WTC11 (cell line): ENCODE measurements at regions not wholly inside any gene's neighbourhood (a gene's known extent, or its start where the extent isn't known, plus 50 kb on each side); places are given as distances from the start of the nearest gene placed in this dataset.

Source experiments
- ATAC-seq: fragments of 200-7000 bp; cut with Tn5 transposase; 2 replicates; pipeline ENCODE4 v1.10.0; 2021; ENCODE audit warnings: mild to moderate bottlenecking, moderate library complexity
- CTCF ChIA-PET: fragments of 300-600 bp; sonication (Branson Sonifier 250); formaldehyde crosslinking; loops from one replicate; lab custom pipeline; 2021; ENCODE audit warnings: antibody characterized with exemption; lab: Charles Lee
- POLR2A ChIA-PET: fragments of 350-600 bp; sonication (Branson Sonifier 250); formaldehyde crosslinking; loops from one replicate; lab custom pipeline; 2021; ENCODE audit warnings: antibody characterized with exemption; lab: Charles Lee
- DNase-seq: peaks from one replicate; pipeline ENCODE4 v3.0.0; 2021; ENCODE audit warnings: low spot score
- H3K27ac Mint-ChIP-seq: 2 replicates; pipeline ENCODE4 v1.8.0; 2021; ENCODE audit warnings: mixed read lengths
- H3K27me3 Mint-ChIP-seq: 2 replicates; pipeline ENCODE4 v1.8.0; 2021; ENCODE audit warnings: low read depth, mild to moderate bottlenecking, moderate library complexity, mixed read lengths
- H3K36me3 Mint-ChIP-seq: 2 replicates; pipeline ENCODE4 v1.8.0; 2021; ENCODE audit warnings: mixed read lengths
- H3K4me1 Mint-ChIP-seq: 2 replicates; pipeline ENCODE4 v1.8.0; 2022; ENCODE audit warnings: mixed read lengths
- H3K4me3 Mint-ChIP-seq: 2 replicates; pipeline ENCODE4 v1.8.0; 2021; ENCODE audit warnings: mild to moderate bottlenecking, moderate library complexity, mixed read lengths
- H3K9me3 Mint-ChIP-seq: 2 replicates; pipeline ENCODE4 v1.8.0; 2021; ENCODE audit warnings: mixed read lengths
- GRHL2 ChIP-seq: fragments of 250-450 bp; sonication (Bioruptor Pico); IDR thresholded peaks from 2 replicates; pipeline ENCODE4 v1.8.0; 2022; ENCODE audit warnings: mild to moderate bottlenecking, moderate library complexity; ENCODE audit not compliant: insufficient replicate concordance, severe bottlenecking
- IRF2 ChIP-seq: sonication (generic); formaldehyde crosslinking; IDR thresholded peaks from 2 replicates; pipeline ENCODE4 v1.8.0; 2022; ENCODE audit warnings: low read depth, missing genetic modification reagents, borderline replicate concordance
- MXD4 ChIP-seq: fragments of 250-450 bp; sonication (Bioruptor Pico); IDR thresholded peaks from 2 replicates; pipeline ENCODE4 v1.8.0; 2021; ENCODE audit warnings: mild to moderate bottlenecking, moderate library complexity, borderline replicate concordance
- NFYB ChIP-seq: sonication (generic); formaldehyde crosslinking; conservative IDR thresholded peaks from 2 replicates; pipeline ENCODE4 v1.8.0; 2022; ENCODE audit warnings: low read depth, missing genetic modification reagents
- TF ChIP-seq, protein P1 (sequence below): sonication (generic); formaldehyde crosslinking; IDR thresholded peaks from 2 replicates; pipeline ENCODE4 v1.8.1; 2022; ENCODE audit warnings: missing genetic modification reagents, borderline replicate concordance
- TF ChIP-seq, protein P2 (sequence below): fragments of 200-600 bp; IDR thresholded peaks from 2 replicates; pipeline ENCODE4 v1.8.0; 2022; ENCODE audit warnings: antibody characterized with exemption
- TF ChIP-seq, protein P3 (sequence below): sonication (generic); formaldehyde crosslinking; IDR thresholded peaks from 2 replicates; pipeline ENCODE4 v1.8.0; 2022; ENCODE audit warnings: mild to moderate bottlenecking, missing genetic modification reagents
- TF ChIP-seq, protein P4 (sequence below): fragments of 250-450 bp; sonication (Bioruptor Pico); IDR thresholded peaks from 2 replicates; pipeline ENCODE4 v1.9.0; 2021; ENCODE audit warnings: mild to moderate bottlenecking, borderline replicate concordance
- TF ChIP-seq, protein P5 (sequence below): sonication (generic); formaldehyde crosslinking; IDR thresholded peaks from 2 replicates; pipeline ENCODE4 v1.8.1; 2023; ENCODE audit warnings: mild to moderate bottlenecking, missing genetic modification reagents
- TF ChIP-seq, protein P6 (sequence below): sonication (generic); formaldehyde crosslinking; IDR thresholded peaks from 2 replicates; pipeline ENCODE4 v1.8.1; 2023; ENCODE audit warnings: mild to moderate bottlenecking, moderate library complexity, missing genetic modification reagents

DNA sequence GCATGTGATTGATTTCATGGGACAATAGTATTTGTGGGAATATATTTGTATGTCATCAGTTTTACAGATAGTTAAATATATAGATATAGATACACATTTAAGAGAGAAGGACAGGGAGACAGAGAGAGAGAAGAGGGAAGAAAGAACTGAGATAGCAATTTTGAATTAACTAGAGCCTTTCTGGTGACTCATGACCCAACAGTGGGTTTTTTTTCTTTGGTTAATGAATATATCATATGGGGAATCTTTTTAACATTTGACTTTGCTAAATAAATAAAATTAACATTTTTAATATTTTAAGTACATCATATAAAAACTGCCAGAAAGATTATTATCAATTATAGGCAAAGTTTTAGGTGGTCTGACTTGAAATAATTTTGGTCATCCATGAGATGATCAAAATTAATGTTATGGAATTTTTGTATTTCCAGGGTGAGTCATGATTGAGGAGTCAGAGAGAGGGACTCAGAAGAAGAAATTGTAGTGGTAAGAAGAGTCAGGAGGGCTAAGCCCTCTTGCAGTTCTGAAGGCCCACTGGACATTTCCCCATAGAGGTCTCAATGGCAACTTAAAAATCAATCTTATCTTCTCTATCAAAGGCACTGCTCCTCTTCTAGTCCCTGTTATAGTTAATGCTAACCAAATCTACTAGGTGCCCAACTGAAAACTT is 508.1 kb upstream of the MAP3K7 start (continued):
- TF ChIP-seq, protein P1, sequence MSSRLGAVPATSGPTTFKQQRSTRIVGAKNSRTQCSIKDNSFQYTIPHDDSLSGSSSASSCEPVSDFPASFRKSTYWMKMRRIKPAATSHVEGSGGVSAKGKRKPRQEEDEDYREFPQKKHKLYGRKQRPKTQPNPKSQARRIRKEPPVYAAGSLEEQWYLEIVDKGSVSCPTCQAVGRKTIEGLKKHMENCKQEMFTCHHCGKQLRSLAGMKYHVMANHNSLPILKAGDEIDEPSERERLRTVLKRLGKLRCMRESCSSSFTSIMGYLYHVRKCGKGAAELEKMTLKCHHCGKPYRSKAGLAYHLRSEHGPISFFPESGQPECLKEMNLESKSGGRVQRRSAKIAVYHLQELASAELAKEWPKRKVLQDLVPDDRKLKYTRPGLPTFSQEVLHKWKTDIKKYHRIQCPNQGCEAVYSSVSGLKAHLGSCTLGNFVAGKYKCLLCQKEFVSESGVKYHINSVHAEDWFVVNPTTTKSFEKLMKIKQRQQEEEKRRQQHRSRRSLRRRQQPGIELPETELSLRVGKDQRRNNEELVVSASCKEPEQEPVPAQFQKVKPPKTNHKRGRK (CRISPR knock-in tag): no peak
- TF ChIP-seq, protein P2, sequence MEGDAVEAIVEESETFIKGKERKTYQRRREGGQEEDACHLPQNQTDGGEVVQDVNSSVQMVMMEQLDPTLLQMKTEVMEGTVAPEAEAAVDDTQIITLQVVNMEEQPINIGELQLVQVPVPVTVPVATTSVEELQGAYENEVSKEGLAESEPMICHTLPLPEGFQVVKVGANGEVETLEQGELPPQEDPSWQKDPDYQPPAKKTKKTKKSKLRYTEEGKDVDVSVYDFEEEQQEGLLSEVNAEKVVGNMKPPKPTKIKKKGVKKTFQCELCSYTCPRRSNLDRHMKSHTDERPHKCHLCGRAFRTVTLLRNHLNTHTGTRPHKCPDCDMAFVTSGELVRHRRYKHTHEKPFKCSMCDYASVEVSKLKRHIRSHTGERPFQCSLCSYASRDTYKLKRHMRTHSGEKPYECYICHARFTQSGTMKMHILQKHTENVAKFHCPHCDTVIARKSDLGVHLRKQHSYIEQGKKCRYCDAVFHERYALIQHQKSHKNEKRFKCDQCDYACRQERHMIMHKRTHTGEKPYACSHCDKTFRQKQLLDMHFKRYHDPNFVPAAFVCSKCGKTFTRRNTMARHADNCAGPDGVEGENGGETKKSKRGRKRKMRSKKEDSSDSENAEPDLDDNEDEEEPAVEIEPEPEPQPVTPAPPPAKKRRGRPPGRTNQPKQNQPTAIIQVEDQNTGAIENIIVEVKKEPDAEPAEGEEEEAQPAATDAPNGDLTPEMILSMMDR: no peak
- no peak for TF ChIP-seq GRHL2 (CRISPR knock-in tag)
- TF ChIP-seq, protein P3, sequence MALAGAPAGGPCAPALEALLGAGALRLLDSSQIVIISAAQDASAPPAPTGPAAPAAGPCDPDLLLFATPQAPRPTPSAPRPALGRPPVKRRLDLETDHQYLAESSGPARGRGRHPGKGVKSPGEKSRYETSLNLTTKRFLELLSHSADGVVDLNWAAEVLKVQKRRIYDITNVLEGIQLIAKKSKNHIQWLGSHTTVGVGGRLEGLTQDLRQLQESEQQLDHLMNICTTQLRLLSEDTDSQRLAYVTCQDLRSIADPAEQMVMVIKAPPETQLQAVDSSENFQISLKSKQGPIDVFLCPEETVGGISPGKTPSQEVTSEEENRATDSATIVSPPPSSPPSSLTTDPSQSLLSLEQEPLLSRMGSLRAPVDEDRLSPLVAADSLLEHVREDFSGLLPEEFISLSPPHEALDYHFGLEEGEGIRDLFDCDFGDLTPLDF (CRISPR knock-in tag): no peak
- TF ChIP-seq, all 79 proteins: peak for 0

DNA sequence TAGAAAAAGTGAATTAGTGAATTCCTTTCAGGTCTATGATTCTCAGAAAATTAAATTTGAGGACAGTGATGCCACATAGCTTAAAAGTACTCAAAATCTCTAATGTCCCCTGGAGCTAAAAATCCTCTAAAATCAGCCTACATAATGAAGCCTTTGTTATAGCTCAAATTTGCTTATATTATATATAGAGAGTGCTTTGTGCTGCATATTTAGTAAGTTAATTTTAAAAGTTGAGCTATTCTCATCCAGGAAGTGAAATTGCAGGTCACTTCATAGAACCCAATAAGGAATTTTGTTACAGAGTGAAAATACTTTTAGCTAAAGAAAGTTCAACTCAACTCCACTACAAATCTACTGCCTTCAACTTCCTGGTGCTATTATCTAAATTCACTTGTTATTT is 507.5 kb upstream of the MAP3K7 start:
- no peaks in the 10 kb centered on the region for H3K9me3 Mint-ChIP-seq
- H3K4me1 Mint-ChIP-seq: 0 out of 2 replicates have a peak, but pooled peaks cover 4% of the 10 kb centered on the region
- H3K36me3 Mint-ChIP-seq: no peaks in the 10 kb centered on the region
- H3K27me3 Mint-ChIP-seq: no peaks in the 10 kb centered on the region; the same call in 1 of the 2 replicates
- ChIA-PET POLR2A (no interaction called here), CTCF (interaction anchor here (0.8 to 2.8 kb wide), 2 partner anchors 13 to 1550 kb away, joined by 3 to 9 read pairs; no protein-coding TSS in a partner anchor)
- no peak for TF ChIP-seq MXD4 (CRISPR knock-in tag)
- TF ChIP-seq, protein P2: no peak
- TF ChIP-seq, protein P4, sequence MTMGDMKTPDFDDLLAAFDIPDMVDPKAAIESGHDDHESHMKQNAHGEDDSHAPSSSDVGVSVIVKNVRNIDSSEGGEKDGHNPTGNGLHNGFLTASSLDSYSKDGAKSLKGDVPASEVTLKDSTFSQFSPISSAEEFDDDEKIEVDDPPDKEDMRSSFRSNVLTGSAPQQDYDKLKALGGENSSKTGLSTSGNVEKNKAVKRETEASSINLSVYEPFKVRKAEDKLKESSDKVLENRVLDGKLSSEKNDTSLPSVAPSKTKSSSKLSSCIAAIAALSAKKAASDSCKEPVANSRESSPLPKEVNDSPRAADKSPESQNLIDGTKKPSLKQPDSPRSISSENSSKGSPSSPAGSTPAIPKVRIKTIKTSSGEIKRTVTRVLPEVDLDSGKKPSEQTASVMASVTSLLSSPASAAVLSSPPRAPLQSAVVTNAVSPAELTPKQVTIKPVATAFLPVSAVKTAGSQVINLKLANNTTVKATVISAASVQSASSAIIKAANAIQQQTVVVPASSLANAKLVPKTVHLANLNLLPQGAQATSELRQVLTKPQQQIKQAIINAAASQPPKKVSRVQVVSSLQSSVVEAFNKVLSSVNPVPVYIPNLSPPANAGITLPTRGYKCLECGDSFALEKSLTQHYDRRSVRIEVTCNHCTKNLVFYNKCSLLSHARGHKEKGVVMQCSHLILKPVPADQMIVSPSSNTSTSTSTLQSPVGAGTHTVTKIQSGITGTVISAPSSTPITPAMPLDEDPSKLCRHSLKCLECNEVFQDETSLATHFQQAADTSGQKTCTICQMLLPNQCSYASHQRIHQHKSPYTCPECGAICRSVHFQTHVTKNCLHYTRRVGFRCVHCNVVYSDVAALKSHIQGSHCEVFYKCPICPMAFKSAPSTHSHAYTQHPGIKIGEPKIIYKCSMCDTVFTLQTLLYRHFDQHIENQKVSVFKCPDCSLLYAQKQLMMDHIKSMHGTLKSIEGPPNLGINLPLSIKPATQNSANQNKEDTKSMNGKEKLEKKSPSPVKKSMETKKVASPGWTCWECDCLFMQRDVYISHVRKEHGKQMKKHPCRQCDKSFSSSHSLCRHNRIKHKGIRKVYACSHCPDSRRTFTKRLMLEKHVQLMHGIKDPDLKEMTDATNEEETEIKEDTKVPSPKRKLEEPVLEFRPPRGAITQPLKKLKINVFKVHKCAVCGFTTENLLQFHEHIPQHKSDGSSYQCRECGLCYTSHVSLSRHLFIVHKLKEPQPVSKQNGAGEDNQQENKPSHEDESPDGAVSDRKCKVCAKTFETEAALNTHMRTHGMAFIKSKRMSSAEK (CRISPR knock-in tag): no peak
- TF ChIP-seq, protein P5, sequence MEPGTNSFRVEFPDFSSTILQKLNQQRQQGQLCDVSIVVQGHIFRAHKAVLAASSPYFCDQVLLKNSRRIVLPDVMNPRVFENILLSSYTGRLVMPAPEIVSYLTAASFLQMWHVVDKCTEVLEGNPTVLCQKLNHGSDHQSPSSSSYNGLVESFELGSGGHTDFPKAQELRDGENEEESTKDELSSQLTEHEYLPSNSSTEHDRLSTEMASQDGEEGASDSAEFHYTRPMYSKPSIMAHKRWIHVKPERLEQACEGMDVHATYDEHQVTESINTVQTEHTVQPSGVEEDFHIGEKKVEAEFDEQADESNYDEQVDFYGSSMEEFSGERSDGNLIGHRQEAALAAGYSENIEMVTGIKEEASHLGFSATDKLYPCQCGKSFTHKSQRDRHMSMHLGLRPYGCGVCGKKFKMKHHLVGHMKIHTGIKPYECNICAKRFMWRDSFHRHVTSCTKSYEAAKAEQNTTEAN (CRISPR knock-in tag): no peak
- DNase-seq (no peak), ATAC-seq (no peak)
- H3K4me3 Mint-ChIP-seq: no peak overlapping the region
- H3K27ac Mint-ChIP-seq: no peak overlapping the region

DNA sequence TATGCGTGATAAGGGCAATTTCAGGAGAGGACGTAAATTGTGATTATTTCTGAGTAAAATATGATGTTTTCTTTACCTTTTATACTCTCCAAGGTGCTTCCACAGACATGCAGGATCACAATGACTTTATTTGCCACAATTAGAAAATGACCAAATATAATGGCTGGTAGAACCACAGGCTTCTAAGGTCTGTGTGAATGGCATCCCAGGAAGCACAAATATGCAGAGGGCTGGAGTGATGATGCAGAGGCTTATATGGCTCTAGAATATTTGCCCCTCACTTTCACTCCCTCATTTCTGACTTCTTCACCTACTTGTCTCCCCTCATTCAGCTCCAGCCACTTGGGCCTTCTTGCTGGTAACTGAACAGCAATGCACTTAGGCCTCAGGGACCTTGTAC is 502.1 kb upstream of the MAP3K7 start:
- H3K4me1 Mint-ChIP-seq: peaks cover 26% of the 10 kb centered on the region
- H3K27me3 Mint-ChIP-seq: no peaks in the 10 kb centered on the region; the same call in 1 of the 2 replicates
- H3K9me3 Mint-ChIP-seq: no peaks in the 10 kb centered on the region
- CTCF ChIA-PET: interaction anchor here (1.6 kb wide), 1 partner anchor 8 kb away, joined by 3 read pairs; no protein-coding TSS in a partner anchor
- POLR2A ChIA-PET: no interaction called here
- no peak overlapping the region for H3K27ac Mint-ChIP-seq
- TF ChIP-seq NFYB (no peak), IRF2 (no peak)
- TF ChIP-seq, protein P6, sequence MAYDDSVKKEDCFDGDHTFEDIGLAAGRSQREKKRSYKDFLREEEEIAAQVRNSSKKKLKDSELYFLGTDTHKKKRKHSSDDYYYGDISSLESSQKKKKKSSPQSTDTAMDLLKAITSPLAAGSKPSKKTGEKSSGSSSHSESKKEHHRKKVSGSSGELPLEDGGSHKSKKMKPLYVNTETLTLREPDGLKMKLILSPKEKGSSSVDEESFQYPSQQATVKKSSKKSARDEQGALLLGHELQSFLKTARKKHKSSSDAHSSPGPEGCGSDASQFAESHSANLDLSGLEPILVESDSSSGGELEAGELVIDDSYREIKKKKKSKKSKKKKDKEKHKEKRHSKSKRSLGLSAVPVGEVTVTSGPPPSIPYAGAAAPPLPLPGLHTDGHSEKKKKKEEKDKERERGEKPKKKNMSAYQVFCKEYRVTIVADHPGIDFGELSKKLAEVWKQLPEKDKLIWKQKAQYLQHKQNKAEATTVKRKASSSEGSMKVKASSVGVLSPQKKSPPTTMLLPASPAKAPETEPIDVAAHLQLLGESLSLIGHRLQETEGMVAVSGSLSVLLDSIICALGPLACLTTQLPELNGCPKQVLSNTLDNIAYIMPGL (CRISPR knock-in tag): no peak
- no peak for ATAC-seq
- no peak overlapping the region for H3K4me3 Mint-ChIP-seq
- no peaks in the 10 kb centered on the region for H3K36me3 Mint-ChIP-seq
- no peak for DNase-seq
